WTC11 (cell line): ENCODE measurements at regions not wholly inside any gene's neighbourhood (a gene's known extent, or its start where the extent isn't known, plus 50 kb on each side); places are given as distances from the start of the nearest gene placed in this dataset.

Experiments used
- ATAC-seq: fragments of 200-7000 bp; cut with Tn5 transposase; 2 replicates; pipeline ENCODE4 v1.10.0; 2021; ENCODE audit warnings: mild to moderate bottlenecking, moderate library complexity
- CTCF ChIA-PET: fragments of 300-600 bp; sonication (Branson Sonifier 250); formaldehyde crosslinking; loops from one replicate; lab custom pipeline; 2021; ENCODE audit warnings: antibody characterized with exemption; lab: Charles Lee
- POLR2A ChIA-PET: fragments of 350-600 bp; sonication (Branson Sonifier 250); formaldehyde crosslinking; loops from one replicate; lab custom pipeline; 2021; ENCODE audit warnings: antibody characterized with exemption; lab: Charles Lee
- DNase-seq: peaks from one replicate; pipeline ENCODE4 v3.0.0; 2021; ENCODE audit warnings: low spot score
- H3K27ac Mint-ChIP-seq: 2 replicates; pipeline ENCODE4 v1.8.0; 2021; ENCODE audit warnings: mixed read lengths
- H3K27me3 Mint-ChIP-seq: 2 replicates; pipeline ENCODE4 v1.8.0; 2021; ENCODE audit warnings: low read depth, mild to moderate bottlenecking, moderate library complexity, mixed read lengths
- H3K36me3 Mint-ChIP-seq: 2 replicates; pipeline ENCODE4 v1.8.0; 2021; ENCODE audit warnings: mixed read lengths
- H3K4me1 Mint-ChIP-seq: 2 replicates; pipeline ENCODE4 v1.8.0; 2022; ENCODE audit warnings: mixed read lengths
- H3K4me3 Mint-ChIP-seq: 2 replicates; pipeline ENCODE4 v1.8.0; 2021; ENCODE audit warnings: mild to moderate bottlenecking, moderate library complexity, mixed read lengths
- H3K9me3 Mint-ChIP-seq: 2 replicates; pipeline ENCODE4 v1.8.0; 2021; ENCODE audit warnings: mixed read lengths
- AFF4 ChIP-seq: sonication (generic); formaldehyde crosslinking; IDR thresholded peaks from 2 replicates; pipeline ENCODE4 v1.8.1; 2023; ENCODE audit warnings: mild to moderate bottlenecking, missing genetic modification reagents, borderline replicate concordance
- ATF2 ChIP-seq: sonication (generic); formaldehyde crosslinking; IDR thresholded peaks from 2 replicates; pipeline ENCODE4 v1.8.1; 2022; ENCODE audit warnings: low read depth, missing genetic modification reagents, borderline replicate concordance
- CTCF ChIP-seq: fragments of 200-600 bp; IDR thresholded peaks from 2 replicates; pipeline ENCODE4 v1.8.0; 2022; ENCODE audit warnings: antibody characterized with exemption
- EMX1 ChIP-seq: fragments of 250-450 bp; sonication (Bioruptor Pico); IDR thresholded peaks from 2 replicates; pipeline ENCODE4 v1.8.0; 2021; ENCODE audit warnings: mild to moderate bottlenecking
- GRHL2 ChIP-seq: fragments of 250-450 bp; sonication (Bioruptor Pico); IDR thresholded peaks from 2 replicates; pipeline ENCODE4 v1.8.0; 2022; ENCODE audit warnings: mild to moderate bottlenecking, moderate library complexity; ENCODE audit not compliant: insufficient replicate concordance, severe bottlenecking
- HMGA2 ChIP-seq: fragments of 250-450 bp; sonication (Bioruptor Pico); IDR thresholded peaks from 2 replicates; pipeline ENCODE4 v1.4.0; 2021; ENCODE audit warnings: mild to moderate bottlenecking, moderate library complexity
- IRF2 ChIP-seq: sonication (generic); formaldehyde crosslinking; IDR thresholded peaks from 2 replicates; pipeline ENCODE4 v1.8.0; 2022; ENCODE audit warnings: low read depth, missing genetic modification reagents, borderline replicate concordance
- JAZF1 ChIP-seq: fragments of 250-450 bp; sonication (Bioruptor Pico); IDR thresholded peaks from 2 replicates; pipeline ENCODE4 v1.9.0; 2021; ENCODE audit warnings: moderate library complexity, mild to moderate bottlenecking, inconsistent platforms
- MXD4 ChIP-seq: fragments of 250-450 bp; sonication (Bioruptor Pico); IDR thresholded peaks from 2 replicates; pipeline ENCODE4 v1.8.0; 2021; ENCODE audit warnings: mild to moderate bottlenecking, moderate library complexity, borderline replicate concordance
- NR3C1 ChIP-seq: sonication (generic); formaldehyde crosslinking; conservative IDR thresholded peaks from 2 replicates; pipeline ENCODE4 v1.8.1; 2023; ENCODE audit warnings: low read depth, mild to moderate bottlenecking, missing genetic modification reagents
- TP53 ChIP-seq: sonication (generic); formaldehyde crosslinking; IDR thresholded peaks from 2 replicates; pipeline ENCODE4 v1.8.1; 2023; ENCODE audit warnings: mild to moderate bottlenecking, missing genetic modification reagents
- TF ChIP-seq, protein P1 (sequence below): fragments of 250-450 bp; sonication (Bioruptor Pico); IDR thresholded peaks from 2 replicates; pipeline ENCODE4 v1.9.0; 2021; ENCODE audit warnings: mild to moderate bottlenecking, borderline replicate concordance
- TF ChIP-seq, protein P2 (sequence below): sonication (generic); formaldehyde crosslinking; IDR thresholded peaks from 2 replicates; pipeline ENCODE4 v1.8.0; 2022; ENCODE audit warnings: mild to moderate bottlenecking, missing genetic modification reagents
- TF ChIP-seq, protein P3 (sequence below): fragments of 250-450 bp; sonication (Bioruptor Pico); IDR thresholded peaks from 2 replicates; pipeline ENCODE4 v1.9.0; 2021; ENCODE audit warnings: mild to moderate bottlenecking

DNA sequence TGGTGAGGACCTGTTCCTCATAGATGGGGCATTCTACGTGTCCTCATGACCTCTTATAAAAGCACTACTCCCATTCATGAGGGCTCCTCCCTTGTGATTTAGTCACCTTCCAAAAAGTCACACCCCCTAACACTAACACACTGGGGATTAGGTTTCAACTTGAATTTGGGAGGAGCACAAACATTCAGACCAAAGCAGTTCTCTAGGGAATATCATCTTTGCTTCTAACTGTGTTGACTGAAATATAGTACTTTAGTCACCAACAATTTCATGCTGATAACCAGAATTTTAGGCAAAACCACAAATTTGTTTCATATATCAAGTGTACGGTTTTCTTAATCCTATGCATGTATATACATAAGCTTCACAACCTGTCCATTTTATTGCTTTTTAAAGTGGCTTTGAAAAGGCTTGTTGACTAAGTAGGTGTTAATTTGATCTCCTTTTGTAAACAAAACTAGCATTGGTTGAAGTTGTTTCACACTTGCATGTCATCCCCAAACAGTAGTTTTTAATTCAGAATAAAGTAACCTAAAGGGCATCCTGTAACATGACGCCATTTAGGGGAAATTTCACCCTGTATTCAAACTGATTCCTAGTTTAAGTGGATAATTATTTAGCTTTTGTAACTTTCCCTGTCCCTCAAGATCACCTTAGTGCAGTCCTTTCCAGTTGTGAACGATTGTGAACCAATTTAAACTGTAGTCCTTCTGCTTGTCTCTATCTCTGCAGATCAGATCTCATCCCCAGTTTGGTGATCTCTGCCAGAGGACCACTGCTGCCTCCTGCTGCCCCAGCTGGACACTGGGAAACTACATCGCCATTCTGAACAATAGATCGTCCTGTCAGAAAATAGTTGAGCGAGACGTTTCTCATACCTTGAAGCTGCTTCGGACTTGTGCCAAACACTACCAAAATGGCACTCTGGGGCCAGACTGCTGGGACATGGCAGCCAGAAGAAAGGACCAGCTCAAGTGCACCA lies 141.1 kb downstream of the TLR5 start (continued):
- TF ChIP-seq NR3C1 (CRISPR knock-in tag), result no peak
- no peak for TF ChIP-seq TP53 (CRISPR knock-in tag)
- TF ChIP-seq, protein P1, sequence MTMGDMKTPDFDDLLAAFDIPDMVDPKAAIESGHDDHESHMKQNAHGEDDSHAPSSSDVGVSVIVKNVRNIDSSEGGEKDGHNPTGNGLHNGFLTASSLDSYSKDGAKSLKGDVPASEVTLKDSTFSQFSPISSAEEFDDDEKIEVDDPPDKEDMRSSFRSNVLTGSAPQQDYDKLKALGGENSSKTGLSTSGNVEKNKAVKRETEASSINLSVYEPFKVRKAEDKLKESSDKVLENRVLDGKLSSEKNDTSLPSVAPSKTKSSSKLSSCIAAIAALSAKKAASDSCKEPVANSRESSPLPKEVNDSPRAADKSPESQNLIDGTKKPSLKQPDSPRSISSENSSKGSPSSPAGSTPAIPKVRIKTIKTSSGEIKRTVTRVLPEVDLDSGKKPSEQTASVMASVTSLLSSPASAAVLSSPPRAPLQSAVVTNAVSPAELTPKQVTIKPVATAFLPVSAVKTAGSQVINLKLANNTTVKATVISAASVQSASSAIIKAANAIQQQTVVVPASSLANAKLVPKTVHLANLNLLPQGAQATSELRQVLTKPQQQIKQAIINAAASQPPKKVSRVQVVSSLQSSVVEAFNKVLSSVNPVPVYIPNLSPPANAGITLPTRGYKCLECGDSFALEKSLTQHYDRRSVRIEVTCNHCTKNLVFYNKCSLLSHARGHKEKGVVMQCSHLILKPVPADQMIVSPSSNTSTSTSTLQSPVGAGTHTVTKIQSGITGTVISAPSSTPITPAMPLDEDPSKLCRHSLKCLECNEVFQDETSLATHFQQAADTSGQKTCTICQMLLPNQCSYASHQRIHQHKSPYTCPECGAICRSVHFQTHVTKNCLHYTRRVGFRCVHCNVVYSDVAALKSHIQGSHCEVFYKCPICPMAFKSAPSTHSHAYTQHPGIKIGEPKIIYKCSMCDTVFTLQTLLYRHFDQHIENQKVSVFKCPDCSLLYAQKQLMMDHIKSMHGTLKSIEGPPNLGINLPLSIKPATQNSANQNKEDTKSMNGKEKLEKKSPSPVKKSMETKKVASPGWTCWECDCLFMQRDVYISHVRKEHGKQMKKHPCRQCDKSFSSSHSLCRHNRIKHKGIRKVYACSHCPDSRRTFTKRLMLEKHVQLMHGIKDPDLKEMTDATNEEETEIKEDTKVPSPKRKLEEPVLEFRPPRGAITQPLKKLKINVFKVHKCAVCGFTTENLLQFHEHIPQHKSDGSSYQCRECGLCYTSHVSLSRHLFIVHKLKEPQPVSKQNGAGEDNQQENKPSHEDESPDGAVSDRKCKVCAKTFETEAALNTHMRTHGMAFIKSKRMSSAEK (CRISPR knock-in tag), result no peak

GRCh38 chr1:223003549-223003948 lies 139.5 kb downstream of the TLR5 start:
- H3K9me3 Mint-ChIP-seq, result no peaks in the 10 kb centered on the region
- ATAC-seq, result no peak
- H3K27ac Mint-ChIP-seq, result no peak overlapping the region
- peaks cover 52% of the 10 kb centered on the region for H3K4me1 Mint-ChIP-seq
- H3K4me3 Mint-ChIP-seq, result no peak overlapping the region
- no peak for DNase-seq
- H3K36me3 Mint-ChIP-seq, result peaks cover 12% of the 10 kb centered on the region
- CTCF ChIA-PET, result interaction anchor here (0.9 kb wide), 1 partner anchor 86 kb away, joined by 5 read pairs; no protein-coding TSS in a partner anchor
- TF ChIP-seq AFF4 (CRISPR knock-in tag) (no peak), JAZF1 (CRISPR knock-in tag) (no peak), HMGA2 (no peak)
- TF ChIP-seq, protein P2, sequence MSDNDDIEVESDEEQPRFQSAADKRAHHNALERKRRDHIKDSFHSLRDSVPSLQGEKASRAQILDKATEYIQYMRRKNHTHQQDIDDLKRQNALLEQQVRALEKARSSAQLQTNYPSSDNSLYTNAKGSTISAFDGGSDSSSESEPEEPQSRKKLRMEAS (CRISPR knock-in tag), result no peak
- POLR2A ChIA-PET, result interaction anchor here (0.8 to 0.9 kb wide), 2 partner anchors 8 to 75 kb away, joined by 3 read pairs; no protein-coding TSS in a partner anchor
- peaks cover 73% of the 10 kb centered on the region for H3K27me3 Mint-ChIP-seq

GRCh38 chr1:223006371-223006770 lies 136.7 kb downstream of the TLR5 start:
- Mint-ChIP-seq H3K4me3 (no peak overlapping the region), H3K27me3 (peaks cover 82% of the 10 kb centered on the region), H3K9me3 (no peaks in the 10 kb centered on the region), H3K36me3 (peaks cover 12% of the 10 kb centered on the region), H3K27ac (no peak overlapping the region), H3K4me1 (peaks cover 59% of the 10 kb centered on the region)
- ChIA-PET CTCF (no interaction called here), POLR2A (no interaction called here)
- no peak for DNase-seq
- no peak for ATAC-seq
- no peak for TF ChIP-seq EMX1
- TF ChIP-seq, protein P3, sequence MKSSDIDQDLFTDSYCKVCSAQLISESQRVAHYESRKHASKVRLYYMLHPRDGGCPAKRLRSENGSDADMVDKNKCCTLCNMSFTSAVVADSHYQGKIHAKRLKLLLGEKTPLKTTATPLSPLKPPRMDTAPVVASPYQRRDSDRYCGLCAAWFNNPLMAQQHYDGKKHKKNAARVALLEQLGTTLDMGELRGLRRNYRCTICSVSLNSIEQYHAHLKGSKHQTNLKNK, result no peak
- no peak for TF ChIP-seq CTCF
- no peak for TF ChIP-seq GRHL2 (CRISPR knock-in tag)
- TF ChIP-seq ATF2 (CRISPR knock-in tag), result no peak
- TF ChIP-seq MXD4, result no peak
- no peak for TF ChIP-seq IRF2 (CRISPR knock-in tag)
